HG02840 (cell line): ENCODE measurements at regions not wholly inside any gene's neighbourhood (a gene's known extent, or its start where the extent isn't known, plus 50 kb on each side); places are given as distances from the start of the nearest gene placed in this dataset.
"Not testable (repeated sequence)": the region's sequence is repeated elsewhere in the genome, so short reads cannot be mapped to it uniquely, and the experiment has no call there.

Source experiments
- ATAC-seq: cut with Tn5 transposase; IDR thresholded peaks from one replicate; pipeline ENCODE4 v1.9.1; 2021; ENCODE audit warnings: mild to moderate bottlenecking, moderate library complexity, moderate number of reproducible peaks; ENCODE audit not compliant: unreplicated experiment, low FRiP score

DNA sequence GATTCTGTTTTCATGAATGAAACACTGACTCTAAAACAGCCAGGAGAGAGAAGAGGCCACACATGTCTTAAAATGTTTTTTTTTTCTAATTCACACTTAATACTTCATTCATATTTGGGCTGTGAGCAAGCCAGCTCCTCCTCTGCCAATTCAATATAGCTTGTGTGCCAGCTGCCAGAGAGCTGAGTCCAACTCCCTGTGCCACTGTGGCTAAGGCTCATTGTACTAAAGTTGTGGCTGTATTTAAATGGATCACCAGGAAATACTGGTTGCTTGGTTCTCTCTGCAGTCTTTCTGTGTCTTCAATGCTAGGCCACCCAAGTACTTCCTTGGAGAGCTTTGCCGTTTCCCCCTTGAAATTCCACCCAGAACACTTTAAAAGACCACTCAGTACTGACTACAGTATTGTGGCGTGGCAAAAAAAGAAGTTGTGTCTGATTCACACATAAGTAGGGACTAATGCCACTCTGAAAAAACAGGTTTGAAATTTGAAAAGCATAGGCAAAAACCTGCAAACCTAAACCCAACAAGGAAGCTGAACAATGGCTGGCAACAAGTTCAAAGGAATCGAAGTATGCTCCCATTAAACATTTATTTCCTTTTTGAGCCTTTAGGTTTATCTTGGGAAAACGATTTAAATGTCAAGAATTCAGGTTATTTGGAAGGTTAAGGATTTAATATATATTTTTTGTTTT lies 524.7 kb downstream of the DIPK2A start:
- ATAC-seq, result no peak

DNA sequence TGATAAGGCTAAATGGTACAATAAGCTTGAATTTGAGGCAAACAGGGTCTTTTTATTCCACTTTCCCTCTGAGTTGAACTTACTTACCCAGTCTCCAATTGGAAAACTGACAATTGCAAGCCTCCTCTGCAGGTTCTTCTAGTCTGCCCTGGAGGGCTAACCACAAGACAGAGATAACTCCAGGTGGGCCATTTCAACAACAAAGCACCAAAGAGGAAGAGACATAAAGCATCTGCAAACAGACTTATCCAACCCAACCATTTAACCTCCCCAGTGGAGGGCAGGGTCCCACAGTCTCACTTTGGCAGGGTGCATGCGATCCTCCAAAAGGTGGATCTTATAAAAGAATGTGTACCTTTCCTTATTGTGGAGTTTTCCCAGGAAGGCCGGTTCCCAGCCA lies 525.8 kb downstream of the DIPK2A start:
- no peak for ATAC-seq

GRCh38 chr3:144499001-144499930 lies 527.6 kb downstream of the DIPK2A start:
- no peak for ATAC-seq

- no peak for ATAC-seq
Measured at GRCh38 chr3:144501467-144501866, 529.8 kb downstream of the DIPK2A start.

GRCh38 chr3:144502402-144502801 lies 530.8 kb downstream of the DIPK2A start:
- ATAC-seq, result no peak

- ATAC-seq, result not testable (repeated sequence)
Measured at GRCh38 chr3:144506375-144506774, 534.8 kb downstream of the DIPK2A start.

DNA sequence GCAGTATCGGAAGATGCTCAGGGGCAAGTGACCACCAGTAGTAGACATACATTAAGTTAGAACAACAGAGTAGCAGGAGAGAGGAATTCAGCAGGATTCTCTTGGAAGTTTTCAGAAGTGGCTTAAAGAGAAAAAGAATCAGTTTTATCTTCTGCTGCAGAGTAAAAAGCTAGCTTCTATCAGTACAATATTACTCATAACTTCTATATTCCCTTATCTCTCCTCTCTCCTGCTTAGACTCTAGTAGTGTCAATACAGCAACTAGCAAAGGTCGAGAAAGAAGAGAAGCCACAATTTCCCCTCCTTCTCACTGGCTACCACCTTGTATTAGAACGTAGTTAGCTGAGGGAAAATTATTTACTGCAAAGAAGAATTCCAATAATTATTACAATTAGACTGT lies 539.7 kb downstream of the DIPK2A start:
- ATAC-seq, result no peak

DNA sequence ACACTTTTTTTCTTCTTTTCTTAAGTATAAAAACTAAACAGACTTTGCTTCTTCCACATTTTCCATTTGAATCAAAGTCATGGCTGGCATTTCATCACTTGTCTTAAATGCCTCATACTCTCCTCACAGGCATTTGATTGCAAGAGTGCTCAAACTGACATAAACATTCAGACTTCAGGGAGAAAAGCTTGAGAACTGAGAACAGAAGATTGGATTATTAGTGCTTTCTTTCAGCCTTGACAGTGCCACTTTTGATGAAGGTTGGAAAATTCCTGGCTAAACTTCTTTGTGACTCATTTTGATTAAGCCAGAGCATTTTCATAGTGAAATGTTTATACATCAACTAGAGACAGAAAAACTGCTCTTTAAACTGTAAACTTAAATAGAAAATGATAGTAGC lies 544.4 kb downstream of the DIPK2A start:
- ATAC-seq, result no peak

GRCh38 chr3:144516589-144516988 lies 545.0 kb downstream of the DIPK2A start:
- ATAC-seq, result no peak

GRCh38 chr3:144521131-144521530 lies 549.5 kb downstream of the DIPK2A start:
- no peak for ATAC-seq

DNA sequence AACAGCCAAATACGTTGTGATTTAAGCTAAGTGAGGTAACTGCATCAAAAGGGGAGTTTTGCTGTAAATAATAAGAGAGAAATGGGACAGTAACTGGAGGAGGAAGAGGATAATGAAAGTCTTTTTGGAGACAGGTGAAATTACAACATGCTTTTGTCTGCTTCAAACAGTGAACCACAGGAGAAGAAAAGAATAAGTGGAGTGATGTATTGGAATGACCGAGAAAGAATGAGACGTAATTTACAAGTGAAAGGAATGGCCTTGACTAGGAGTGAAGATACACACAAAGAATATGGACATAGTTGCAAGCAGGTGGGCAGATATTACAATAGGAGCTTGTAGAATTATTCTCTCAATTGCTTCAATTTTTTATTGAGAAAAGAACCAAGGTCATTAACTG lies 550.8 kb downstream of the DIPK2A start:
- ATAC-seq, result no peak

DNA sequence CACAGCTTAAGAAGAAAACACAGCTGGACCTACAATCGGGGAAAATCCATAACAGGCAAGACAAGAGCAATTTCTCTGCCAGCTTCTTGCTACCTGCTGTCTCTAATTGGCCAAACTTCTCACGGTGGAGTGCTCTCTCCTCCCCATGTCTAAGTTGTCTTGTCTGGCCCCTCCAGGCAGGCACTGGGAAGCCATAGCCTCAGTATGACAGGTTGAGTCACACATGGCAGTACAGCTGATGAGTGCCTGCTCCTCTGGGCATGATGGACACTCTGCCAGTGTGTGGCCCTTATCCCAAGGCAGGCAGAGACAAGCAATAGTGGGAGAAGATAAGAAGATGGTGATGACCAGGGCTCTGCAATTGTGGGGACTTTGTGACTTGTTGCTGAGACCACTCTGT lies 551.8 kb downstream of the DIPK2A start:
- ATAC-seq, result no peak

DNA sequence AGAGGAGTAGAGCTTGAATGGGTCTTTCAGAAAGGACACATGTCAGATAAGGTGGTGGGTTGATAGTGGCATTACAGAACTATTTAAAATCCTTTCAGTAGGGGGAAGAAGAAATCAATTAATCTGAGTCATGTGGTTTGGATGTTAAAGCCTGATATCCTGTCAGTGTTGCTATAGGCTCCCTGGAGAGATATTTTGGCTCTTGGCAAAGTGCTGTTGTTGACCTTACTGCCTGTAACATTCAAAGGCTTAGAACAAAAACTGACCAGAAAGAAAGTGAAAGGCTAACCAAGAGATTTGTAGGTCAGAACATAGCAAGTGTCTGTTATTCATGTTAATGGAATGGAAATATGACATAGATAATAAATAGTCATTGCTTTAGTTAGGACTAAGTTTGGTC lies 552.9 kb downstream of the DIPK2A start:
- ATAC-seq, result no peak

DNA sequence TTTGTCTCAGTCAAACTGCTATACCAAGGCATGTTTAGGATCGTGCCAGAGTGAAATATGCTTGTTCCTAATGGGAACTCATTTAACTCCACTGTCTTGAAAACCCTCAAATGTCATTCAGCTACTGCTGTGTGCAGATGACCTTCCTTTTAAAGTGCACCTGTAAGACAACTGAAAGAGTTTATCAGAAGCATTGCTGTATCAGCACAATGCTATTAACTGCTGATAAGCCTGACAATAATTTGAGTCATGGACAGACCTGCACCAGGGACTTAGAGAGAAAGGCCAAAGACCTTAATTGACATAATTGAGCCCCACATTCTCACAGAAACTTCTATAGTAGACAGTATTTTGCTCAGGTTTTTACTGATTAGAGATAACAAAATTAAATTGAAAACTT lies 557.9 kb downstream of the DIPK2A start:
- ATAC-seq, result no peak

- no peak for ATAC-seq
Measured at GRCh38 chr3:144544871-144545270, 573.2 kb downstream of the DIPK2A start.

DNA sequence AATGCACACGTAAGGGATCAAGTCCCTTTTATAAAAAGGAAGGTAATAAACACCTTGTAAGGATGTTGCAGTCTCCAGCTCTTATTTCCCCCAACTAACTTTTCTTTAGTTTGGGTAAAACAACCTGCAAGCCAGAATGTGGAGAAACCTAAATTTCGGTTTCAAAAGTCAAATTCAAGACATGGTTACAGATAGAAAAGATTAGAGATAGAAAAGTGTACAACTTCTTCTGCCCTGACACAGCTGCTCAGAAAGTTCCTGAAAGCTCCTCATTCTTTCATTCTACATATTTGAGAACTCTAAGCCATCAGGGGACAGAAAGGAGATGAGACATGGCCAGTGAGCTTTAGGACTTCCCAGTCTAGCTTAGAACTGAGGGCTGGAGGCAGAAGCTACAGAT lies 574.9 kb downstream of the DIPK2A start:
- no peak for ATAC-seq

DNA sequence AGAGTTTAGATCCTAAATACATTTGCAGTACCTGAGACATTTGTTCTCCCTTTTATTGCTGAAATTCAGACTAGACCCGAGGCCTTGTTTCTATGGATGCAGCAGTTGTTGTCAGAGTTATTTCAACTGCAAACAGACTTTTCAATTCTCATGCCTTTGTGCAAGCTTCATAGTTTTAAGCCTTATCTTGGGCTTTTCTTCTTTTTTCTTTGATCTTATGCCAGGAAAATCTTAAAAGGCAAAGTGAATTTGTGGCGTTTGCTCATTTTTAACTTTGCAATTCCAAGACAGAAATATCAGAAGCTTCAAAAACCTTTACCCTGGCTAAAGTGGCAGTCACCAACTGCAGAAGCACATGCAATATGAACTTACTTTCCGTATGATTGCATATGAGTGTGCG lies 576.7 kb downstream of the DIPK2A start:
- ATAC-seq, result no peak

DNA sequence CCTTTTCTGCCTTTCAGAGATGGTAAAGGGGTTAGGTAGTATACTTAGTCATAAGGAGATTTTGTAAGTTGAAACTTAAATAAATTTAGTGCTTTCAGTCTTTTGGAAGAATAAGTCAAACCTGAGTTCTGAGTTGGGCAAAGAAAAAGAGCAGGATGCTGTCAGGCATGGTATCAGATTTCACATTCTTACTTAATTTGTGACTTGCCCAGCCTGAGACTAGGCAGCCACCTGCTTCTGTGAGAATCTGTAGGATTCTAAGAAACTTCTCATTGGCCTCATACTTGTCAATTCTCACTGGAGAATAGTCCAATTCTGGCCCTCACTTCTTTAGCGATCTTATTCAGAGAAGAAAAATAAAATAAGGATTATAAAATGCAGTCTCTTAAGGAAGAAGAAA lies 577.5 kb downstream of the DIPK2A start:
- no peak for ATAC-seq

GRCh38 chr3:144552346-144553057 lies 580.9 kb downstream of the DIPK2A start:
- no peak for ATAC-seq

- no peak for ATAC-seq
Measured at GRCh38 chr3:144553301-144553700, 581.7 kb downstream of the DIPK2A start.

DNA sequence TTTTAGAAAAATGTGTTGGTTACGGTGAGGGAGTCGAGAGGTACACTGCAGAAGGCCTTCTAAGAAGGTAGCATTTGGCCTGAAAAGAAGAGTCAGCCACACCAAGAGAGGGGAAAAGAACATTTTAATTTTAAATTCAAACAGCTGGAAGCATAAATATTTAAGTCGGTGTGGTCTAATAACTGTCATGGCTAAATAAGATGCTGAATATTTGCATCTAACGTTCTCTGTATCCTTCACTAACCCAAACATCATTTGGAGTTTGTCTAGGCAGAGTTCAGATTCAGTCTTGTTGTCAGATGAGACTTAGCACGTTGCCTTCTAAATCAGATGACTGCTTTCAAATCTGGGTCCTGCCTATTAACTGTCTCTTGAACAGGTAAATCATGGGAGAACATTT lies 583.3 kb downstream of the DIPK2A start:
- no peak for ATAC-seq
